ENCODE measurements at regions not wholly inside any gene's neighbourhood (a gene's known extent, or its start where the extent isn't known, plus 50 kb on each side); places are given as distances from the start of the nearest gene placed in this dataset.

DNA sequence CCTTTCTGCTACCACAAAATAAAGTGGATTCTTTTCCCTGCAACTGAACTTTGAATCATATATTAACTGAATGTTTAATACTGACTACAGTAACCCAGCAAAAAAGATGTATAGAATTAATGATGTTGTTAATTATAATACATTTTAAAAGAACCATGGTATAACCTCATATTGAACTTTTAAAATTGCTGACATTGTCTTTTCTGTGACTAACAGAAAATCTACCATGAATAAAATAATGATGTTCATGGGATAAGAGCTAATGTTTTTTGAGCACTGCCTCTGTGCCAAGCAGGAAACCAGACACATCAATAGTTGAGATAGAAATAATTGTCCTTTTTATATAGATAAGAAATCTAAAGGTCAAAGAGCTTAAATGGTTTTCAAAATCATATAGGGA lies 691.9 kb downstream of the PDHA2 start:
- in situ Hi-C loops (cut with MboI; ENCODE audit: low pct_ligation_motif_present in 1 of 4, low pct_unique_long_range_greater_than_20kb in 1 of 4, low sequenced_read_pairs in 3 of 4) (no loop called here), intact Hi-C loops (cut with DNase I; ENCODE audit: low total_unique reads) (no loop called here)
- H3K4me3 ChIP-seq = no peak overlapping the region
- H3K27ac ChIP-seq = no peak overlapping the region
- no peak for TF ChIP-seq POLR2A (IDR thresholded peaks at IDR 0.05)
- TF ChIP-seq POLR2AphosphoS5 (IDR thresholded peaks at IDR 0.05) = no peak
- H3K27me3 ChIP-seq = no peaks in the 10 kb centered on the region
- DNase-seq = no peak
- no peaks in the 10 kb centered on the region for H3K9me3 ChIP-seq
- H3K36me3 ChIP-seq = no peaks in the 10 kb centered on the region
- H3K4me1 ChIP-seq = no peaks in the 10 kb centered on the region

DNA sequence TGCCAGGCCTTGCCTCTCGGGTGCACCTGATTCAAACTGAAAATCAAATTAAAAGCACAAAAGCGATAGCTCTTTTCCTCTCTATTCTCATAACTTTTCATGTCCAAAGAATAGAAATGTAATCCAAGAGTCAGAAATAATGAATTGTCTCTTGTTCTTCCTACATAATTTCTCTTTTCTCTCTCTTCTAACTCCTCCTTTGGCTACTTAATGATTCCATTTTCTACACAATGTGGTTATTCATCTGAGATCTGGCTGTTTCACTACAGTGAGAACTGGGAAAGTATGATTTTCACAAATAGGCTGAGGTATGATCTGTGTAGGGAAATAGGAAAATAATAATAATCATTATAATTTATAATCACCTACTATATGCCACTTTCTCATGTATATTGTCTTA lies 703.5 kb downstream of the PDHA2 start:
- no peak for DNase-seq
- in situ Hi-C loops (cut with MboI; ENCODE audit: low pct_ligation_motif_present in 1 of 4, low pct_unique_long_range_greater_than_20kb in 1 of 4, low sequenced_read_pairs in 3 of 4) = no loop called here
- H3K27ac ChIP-seq = no peak overlapping the region
- H3K4me3 ChIP-seq = no peak overlapping the region
- TF ChIP-seq EP300 (IDR thresholded peaks at IDR 0.05; ENCODE audit: low read depth) = no peak
- no peak for TF ChIP-seq POLR2A (IDR thresholded peaks at IDR 0.05)
- TF ChIP-seq POLR2AphosphoS5 (IDR thresholded peaks at IDR 0.05) = no peak
- TF ChIP-seq, protein P1, sequence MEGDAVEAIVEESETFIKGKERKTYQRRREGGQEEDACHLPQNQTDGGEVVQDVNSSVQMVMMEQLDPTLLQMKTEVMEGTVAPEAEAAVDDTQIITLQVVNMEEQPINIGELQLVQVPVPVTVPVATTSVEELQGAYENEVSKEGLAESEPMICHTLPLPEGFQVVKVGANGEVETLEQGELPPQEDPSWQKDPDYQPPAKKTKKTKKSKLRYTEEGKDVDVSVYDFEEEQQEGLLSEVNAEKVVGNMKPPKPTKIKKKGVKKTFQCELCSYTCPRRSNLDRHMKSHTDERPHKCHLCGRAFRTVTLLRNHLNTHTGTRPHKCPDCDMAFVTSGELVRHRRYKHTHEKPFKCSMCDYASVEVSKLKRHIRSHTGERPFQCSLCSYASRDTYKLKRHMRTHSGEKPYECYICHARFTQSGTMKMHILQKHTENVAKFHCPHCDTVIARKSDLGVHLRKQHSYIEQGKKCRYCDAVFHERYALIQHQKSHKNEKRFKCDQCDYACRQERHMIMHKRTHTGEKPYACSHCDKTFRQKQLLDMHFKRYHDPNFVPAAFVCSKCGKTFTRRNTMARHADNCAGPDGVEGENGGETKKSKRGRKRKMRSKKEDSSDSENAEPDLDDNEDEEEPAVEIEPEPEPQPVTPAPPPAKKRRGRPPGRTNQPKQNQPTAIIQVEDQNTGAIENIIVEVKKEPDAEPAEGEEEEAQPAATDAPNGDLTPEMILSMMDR (IDR thresholded peaks at IDR 0.05) = no peak
- no peaks in the 10 kb centered on the region for H3K27me3 ChIP-seq
- intact Hi-C loops (cut with DNase I; ENCODE audit: low total_unique reads) = no loop called here
- no peaks in the 10 kb centered on the region for H3K9me3 ChIP-seq
- H3K36me3 ChIP-seq = no peaks in the 10 kb centered on the region
- WGBS, 2 donors (ENCODE audit: low coverage in 1 of 2) = 73 to 78% methylated on average over 2 of the region's 2 CpGs
- H3K4me1 ChIP-seq = no peaks in the 10 kb centered on the region

DNA sequence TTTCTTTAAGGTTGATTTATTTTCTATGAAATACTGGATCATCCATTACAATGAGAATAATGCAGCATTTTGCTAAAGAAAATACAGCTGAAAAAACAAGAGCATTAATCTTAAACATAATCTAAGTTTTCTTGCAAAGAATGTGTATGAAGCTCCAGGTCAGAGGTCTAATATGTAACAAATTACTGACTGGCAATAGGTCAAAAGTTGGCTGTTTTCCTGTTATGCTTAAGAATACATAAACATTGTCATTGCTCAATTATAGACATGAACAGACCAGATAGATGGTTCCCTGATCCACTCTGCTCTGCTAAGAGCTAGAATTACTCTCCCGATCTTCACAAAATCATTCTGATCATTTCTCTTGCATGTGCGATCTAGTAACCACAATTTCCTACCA lies 718.6 kb downstream of the PDHA2 start:
- intact Hi-C loops (cut with DNase I; ENCODE audit: low total_unique reads) = no loop called here
- H3K4me1 ChIP-seq = no peaks in the 10 kb centered on the region

DNA sequence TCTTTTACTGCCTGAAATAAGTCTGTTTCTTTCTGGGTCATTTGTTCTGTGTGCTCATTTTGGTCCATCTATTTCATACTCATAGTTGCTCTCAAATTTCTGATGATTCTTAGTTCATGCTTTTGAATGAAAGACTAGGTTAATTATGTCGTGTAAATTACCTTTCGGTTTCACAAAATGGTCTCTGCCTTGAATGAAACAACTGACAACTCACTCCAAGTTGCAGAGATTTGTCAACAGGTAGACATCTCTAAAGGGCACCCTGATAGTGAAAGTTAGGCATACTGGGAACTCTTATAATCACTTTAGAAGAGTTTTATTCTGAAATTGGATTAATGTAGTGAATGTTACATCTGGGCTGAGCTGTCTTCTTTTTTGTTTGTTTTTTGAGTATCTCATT lies 726.9 kb downstream of the PDHA2 start:
- 87 to 94% methylated on average over 2 of the region's 2 CpGs for WGBS, 2 donors (ENCODE audit: low coverage in 1 of 2)
- in situ Hi-C loops (cut with MboI; ENCODE audit: low pct_ligation_motif_present in 1 of 4, low pct_unique_long_range_greater_than_20kb in 1 of 4, low sequenced_read_pairs in 3 of 4) = no loop called here
- TF ChIP-seq POLR2AphosphoS5 (IDR thresholded peaks at IDR 0.05) = no peak

More for the DNA sequence above, 718.6 kb downstream of the PDHA2 start:
- Histone ChIP-seq H3K9me3 (no peaks in the 10 kb centered on the region), H3K36me3 (no peaks in the 10 kb centered on the region), H3K27ac (no peak overlapping the region), H3K27me3 (no peaks in the 10 kb centered on the region), H3K4me3 (no peak overlapping the region)
- no peak for DNase-seq
- 79 to 88% methylated on average over 2 of the region's 2 CpGs for WGBS, 2 donors (ENCODE audit: low coverage in 1 of 2)
- no peak for TF ChIP-seq POLR2AphosphoS5 (IDR thresholded peaks at IDR 0.05)
- TF ChIP-seq POLR2A (IDR thresholded peaks at IDR 0.05) = no peak
- TF ChIP-seq, protein P1 (IDR thresholded peaks at IDR 0.05) = no peak
- TF ChIP-seq EP300 (IDR thresholded peaks at IDR 0.05; ENCODE audit: low read depth) = no peak
- in situ Hi-C loops (cut with MboI; ENCODE audit: low pct_ligation_motif_present in 1 of 4, low pct_unique_long_range_greater_than_20kb in 1 of 4, low sequenced_read_pairs in 3 of 4) = no loop called here

DNA sequence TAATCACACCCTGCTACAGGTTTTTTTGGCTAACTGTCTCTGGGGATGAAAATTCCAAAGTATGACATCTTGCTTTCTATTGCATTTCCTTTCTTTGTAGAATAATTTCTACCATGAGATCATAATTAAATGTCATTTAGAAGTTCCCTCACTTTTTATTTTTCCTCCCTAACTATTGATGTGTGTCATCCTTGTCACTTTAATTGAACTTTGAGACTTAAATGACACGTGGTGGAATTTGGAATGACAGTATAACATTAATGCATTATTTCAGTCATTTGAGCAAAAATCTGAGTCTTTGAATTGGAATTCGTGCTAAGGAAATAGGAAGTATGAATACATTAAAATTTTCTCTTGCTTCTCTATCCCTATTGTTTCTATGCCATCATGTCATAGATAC lies 745.4 kb downstream of the PDHA2 start:
- Histone ChIP-seq H3K4me1 (no peaks in the 10 kb centered on the region), H3K27ac (no peak overlapping the region), H3K4me3 (no peak overlapping the region), H3K9me3 (no peaks in the 10 kb centered on the region), H3K27me3 (no peaks in the 10 kb centered on the region), H3K36me3 (no peaks in the 10 kb centered on the region)
- in situ Hi-C loops (cut with MboI; ENCODE audit: low pct_ligation_motif_present in 1 of 4, low pct_unique_long_range_greater_than_20kb in 1 of 4, low sequenced_read_pairs in 3 of 4) (no loop called here), intact Hi-C loops (cut with DNase I; ENCODE audit: low total_unique reads) (no loop called here)
- no peak for DNase-seq
- WGBS, 2 donors (ENCODE audit: low coverage in 1 of 2) = 50 to 65% methylated on average over 2 of the region's 2 CpGs
- TF ChIP-seq EP300 (IDR thresholded peaks at IDR 0.05; ENCODE audit: low read depth) = no peak
- TF ChIP-seq POLR2A (IDR thresholded peaks at IDR 0.05) = no peak

More for the DNA sequence above, 726.9 kb downstream of the PDHA2 start:
- no peaks in the 10 kb centered on the region for H3K4me1 ChIP-seq
- H3K27me3 ChIP-seq = no peaks in the 10 kb centered on the region
- H3K27ac ChIP-seq = no peak overlapping the region
- no peaks in the 10 kb centered on the region for H3K9me3 ChIP-seq
- no peak overlapping the region for H3K4me3 ChIP-seq
- no peak for DNase-seq
- intact Hi-C loops (cut with DNase I; ENCODE audit: low total_unique reads) = no loop called here
- H3K36me3 ChIP-seq = no peaks in the 10 kb centered on the region

DNA sequence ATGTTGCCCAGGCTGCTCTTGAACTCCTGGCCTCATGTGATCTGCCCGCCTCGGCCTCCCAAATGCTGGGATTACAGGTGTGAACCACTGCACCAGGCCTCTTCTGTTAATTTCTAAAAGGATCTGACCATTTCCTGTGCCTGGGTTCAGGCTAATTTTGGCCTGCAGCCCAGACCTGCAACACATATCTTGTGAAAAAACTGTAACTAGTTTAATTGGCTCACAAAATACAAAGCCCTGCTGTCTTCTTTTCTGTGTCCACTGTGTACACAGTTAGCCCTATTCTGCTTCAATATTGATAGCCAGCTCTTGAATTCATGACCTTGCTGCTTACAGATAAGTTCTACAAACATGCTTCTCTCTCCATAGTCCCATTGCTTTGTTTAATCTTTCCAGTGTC lies 753.5 kb downstream of the PDHA2 start:
- no peaks in the 10 kb centered on the region for H3K36me3 ChIP-seq
- no peaks in the 10 kb centered on the region for H3K9me3 ChIP-seq
- TF ChIP-seq POLR2A (IDR thresholded peaks at IDR 0.05) (no peak), POLR2AphosphoS5 (IDR thresholded peaks at IDR 0.05) (no peak), EP300 (IDR thresholded peaks at IDR 0.05; ENCODE audit: low read depth) (no peak)
- TF ChIP-seq, protein P1 (IDR thresholded peaks at IDR 0.05) = no peak
- 68% methylated on average over 2 of the region's 2 CpGs; no CpG with 5 or more reads in 1 of the 2 donors for WGBS, 2 donors (ENCODE audit: low coverage in 1 of 2)
- H3K27ac ChIP-seq = no peak overlapping the region
- intact Hi-C loops (cut with DNase I; ENCODE audit: low total_unique reads) (no loop called here), in situ Hi-C loops (cut with MboI; ENCODE audit: low pct_ligation_motif_present in 1 of 4, low pct_unique_long_range_greater_than_20kb in 1 of 4, low sequenced_read_pairs in 3 of 4) (no loop called here)
- no peaks in the 10 kb centered on the region for H3K27me3 ChIP-seq
- DNase-seq = no peak
- no peaks in the 10 kb centered on the region for H3K4me1 ChIP-seq
- no peak overlapping the region for H3K4me3 ChIP-seq

All from transverse colon (tissue), 4 donors.